ENCODE measurements at regions not wholly inside any gene's neighbourhood (a gene's known extent, or its start where the extent isn't known, plus 50 kb on each side); places are given as distances from the start of the nearest gene placed in this dataset.

DNA sequence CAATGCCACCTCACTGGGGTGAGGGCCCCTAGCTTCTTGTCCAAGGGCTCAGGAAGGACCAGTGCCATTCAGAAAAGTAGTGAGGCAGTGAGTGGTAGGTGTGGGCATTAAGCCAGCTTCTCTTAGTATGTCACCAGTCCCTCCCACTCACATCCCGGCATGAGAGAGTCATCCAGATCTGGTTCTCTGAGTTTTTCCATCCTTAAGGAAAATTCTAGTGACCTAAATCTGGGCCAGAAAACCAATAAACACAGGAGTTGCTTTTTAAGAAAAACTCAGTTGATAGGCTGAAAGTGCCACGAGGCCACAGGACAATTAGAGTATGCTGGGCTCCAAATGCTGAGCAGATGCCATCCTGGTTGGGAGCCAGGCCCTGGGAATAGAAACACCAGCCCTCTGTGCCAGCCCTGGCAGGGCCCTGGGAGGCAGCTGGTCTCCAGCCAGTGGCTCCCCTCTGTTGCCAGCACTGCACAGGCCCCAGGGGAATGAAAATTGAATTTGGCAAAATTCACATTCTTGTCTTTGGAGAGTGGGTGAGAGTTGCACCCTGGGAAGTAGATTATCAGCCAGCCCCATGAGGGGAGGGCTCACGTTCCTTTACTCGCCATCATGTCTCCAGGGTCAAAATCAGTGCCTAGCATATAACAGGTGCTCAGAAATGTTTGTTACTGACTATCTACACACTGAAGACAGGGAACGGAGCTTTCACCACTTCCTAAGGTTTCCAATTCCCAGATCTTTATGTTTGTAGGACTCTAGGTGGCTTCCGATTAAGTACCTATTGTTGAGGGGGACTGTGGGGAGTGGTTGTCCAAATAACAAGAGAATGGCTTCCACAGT is 52.8 kb downstream of the FAM43A start:
- peak; percentile 60 for DNase-seq

DNA sequence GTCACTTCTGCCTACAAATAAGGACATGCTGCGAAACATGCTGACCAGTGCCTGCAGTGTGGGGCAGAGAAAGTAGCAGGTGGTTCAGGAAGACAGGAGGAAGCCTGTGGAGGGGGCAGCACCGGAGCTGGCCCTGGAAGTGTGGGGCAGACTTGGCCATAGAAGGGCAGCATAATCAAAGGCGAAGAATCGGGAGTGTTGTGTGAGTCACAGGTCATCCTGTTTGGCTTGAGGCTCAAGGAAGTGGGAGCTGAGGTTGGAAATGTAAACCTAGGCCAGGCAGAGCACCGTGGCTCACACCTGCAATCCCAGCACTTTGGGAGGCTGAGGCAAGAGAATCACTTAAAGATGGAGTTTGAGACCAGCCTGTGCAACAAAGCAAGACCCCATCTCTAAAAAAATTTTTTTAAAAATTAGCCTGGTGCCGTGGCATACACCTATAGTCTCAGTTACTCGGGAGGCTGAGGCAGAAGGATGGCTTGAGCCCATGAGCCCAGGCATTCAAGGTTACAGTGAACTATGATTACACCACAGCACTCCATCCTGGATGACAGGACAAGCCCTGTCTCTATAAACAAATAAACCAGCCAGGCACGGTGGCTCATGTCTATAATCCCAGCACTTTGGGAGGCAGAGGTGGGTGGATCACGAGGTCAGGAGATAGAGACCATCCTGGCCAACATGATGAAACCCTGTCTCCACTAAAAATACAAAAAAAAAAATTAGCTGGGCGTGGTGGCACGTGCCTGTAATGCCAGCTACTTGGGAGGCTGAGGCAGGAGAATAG is 54.0 kb downstream of the FAM43A start:
- DNase-seq, result no peak

GRCh38 chr3:194740859-194741491 is 55.3 kb downstream of the FAM43A start:
- peak; percentile 71 for DNase-seq

- no peak for DNase-seq
Measured at GRCh38 chr3:194741916-194742315, 56.2 kb downstream of the FAM43A start.

- no peak for DNase-seq
Measured at GRCh38 chr3:194744826-194745225, 59.1 kb downstream of the FAM43A start.

DNA sequence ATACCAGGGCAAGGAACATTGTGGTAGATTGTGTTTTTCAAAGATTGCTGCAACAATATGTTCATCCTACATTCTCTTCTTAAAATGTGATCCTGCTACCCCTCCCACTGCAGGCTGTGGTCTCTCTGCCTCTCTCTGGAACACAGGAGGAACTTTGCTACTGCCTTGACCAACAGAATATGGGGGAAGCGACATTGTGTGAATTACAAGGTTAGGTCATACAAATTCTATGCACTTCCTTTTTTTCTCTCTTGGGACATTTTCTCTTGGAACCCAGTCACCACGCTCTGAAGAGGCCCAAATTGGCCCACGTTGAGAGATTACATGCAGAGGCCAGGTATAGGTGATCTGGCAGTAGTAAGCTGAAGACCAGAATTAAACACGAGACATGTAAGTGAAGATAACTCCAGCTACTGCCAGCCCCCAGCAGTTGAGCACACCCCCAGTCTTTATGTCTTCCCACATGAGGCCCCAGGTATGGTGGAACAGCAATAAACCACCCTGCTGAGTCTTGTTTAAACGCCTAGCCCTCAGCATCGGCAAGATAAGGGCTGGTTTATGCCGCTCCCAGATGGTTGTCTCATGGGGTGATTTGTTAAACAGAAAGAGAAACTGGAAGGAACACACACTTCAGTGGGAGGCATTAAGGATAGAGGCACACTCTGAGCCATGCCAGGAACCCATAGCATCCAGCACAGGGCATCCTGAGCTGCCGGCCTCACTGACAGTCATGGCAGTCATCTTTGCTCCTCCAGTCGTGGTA is 59.9 kb downstream of the FAM43A start:
- no peak for DNase-seq

- no peak for DNase-seq
Measured at GRCh38 chr3:194748225-194748624, 62.5 kb downstream of the FAM43A start.

DNA sequence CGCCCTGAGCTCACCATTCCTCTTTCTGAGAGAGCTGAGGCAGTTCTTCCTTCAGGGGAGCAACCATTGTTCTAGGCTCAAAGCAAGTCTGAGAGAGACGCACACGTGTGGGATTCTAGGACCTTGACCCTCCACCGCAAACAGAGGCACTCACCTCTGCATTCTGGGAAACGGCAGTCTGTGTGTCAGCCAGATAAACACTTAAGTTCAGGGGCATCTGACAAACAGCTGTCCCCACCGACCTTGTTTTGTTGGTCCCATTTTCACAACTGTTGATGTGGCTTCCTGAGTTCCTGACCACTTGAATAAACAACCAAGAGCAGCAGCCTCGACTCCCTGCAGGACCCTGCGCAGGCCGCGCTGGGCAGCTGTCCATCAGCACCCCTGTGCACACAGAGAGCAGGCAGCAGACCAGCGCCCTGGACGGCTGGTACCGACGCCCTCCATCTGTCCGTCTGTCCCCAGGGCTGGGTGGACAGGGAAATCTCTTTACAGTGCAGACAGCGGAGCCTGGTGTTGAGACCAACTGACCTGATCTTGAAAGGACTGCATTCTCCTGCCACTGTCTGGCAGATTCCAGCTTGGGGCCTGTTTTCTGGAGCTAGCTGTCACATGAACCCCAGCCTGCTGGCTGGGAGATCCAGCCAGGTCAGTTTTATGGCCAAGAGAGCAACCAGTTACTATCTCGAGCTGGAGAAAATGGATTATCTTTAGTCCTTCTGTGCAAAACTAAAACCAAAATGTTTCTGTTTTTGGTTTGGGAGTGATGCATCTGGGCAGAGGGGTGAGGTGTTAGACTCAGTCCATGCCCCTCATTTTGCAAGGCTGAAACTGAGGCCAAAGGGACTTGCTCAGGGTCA is 64.2 kb downstream of the FAM43A start:
- DNase-seq, result no peak

- DNase-seq, result no peak
Measured at GRCh38 chr3:194750491-194750828, 64.8 kb downstream of the FAM43A start.

- no peak for DNase-seq
Measured at GRCh38 chr3:194755671-194756459, 70.2 kb downstream of the FAM43A start.

DNA sequence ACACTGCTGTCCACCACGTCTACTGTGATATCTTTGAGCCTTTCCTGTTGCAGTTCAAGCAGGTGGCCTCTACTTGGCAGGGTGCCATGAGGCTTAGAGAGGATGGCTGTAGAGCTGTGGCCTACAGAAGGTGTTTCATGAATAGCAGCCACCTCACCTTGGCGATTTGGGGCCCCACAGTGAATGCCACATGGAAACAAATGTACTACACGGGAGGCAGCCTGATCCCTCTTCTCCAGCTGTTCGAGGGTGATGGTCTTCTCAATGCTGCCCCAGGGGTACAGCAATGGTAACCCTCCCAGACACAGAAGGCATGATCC is 70.7 kb downstream of the FAM43A start:
- DNase-seq, result no peak

- no peak for DNase-seq
Measured at GRCh38 chr3:194756791-194757325, 71.2 kb downstream of the FAM43A start.

DNA sequence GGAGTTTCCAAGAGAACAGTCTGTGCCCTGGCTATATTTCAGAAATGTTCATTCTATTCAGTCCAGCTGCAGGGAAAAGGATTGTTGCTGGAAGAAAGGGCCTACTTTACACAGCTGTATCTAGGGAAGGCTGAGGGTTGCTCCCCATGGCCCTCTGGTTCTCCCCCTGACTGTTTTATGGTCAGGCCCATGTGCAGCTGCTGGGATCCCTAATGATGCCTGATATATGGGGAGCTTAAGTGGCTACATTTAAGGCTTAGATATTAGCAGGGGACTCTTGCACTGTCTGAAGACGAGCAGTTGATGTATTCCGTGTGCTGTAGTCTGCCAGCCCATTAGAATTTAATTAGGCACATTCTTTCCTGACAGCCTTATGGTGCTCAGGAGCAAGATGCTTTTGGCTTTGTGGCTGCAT is 72.0 kb downstream of the FAM43A start:
- no peak for DNase-seq

- no peak for DNase-seq
Measured at GRCh38 chr3:194758716-194759115, 73.0 kb downstream of the FAM43A start.

GRCh38 chr3:194760494-194761137 is 74.9 kb downstream of the FAM43A start:
- no peak for DNase-seq

GRCh38 chr3:194761384-194761783 is 75.7 kb downstream of the FAM43A start:
- DNase-seq, result no peak

GRCh38 chr3:194766845-194767244 is 81.2 kb downstream of the FAM43A start:
- DNase-seq, result no peak

DNA sequence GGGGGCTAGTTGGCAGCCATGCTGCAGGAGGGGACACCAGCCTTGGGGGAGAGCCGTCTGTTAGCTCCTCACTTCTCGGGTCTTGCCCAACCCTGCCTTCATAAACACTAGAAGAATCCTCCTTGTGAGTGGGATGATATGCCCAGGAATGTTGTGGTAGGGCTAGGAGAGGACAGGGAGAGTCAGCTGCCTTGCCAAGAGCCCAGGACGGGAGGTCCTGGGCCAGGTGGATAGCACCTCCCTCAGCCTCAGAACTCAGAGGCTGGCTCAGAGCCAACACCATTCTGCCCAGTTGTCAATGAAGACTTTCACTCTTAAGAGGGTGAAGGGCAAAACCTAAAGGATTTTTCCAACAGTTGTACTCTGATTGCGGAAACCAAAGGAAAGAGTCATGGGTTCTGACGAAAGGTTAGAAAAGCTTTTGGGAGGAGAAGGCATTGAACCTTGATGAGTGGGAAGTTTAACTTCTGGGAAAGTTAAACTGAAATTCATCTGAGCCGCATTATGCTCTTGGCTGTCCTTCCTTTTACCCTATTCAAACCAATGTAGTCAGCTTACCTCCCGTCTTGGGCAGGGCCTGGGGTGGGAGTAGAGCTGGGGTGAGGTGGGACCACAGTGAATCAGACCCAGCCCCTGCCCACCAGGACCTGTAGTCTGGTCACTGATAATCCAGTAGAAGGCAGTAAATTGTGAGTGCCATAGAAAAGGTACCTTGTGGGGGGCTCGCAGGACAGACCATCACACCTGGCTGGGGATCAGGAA is 81.9 kb downstream of the FAM43A start:
- no peak for DNase-seq

DNA sequence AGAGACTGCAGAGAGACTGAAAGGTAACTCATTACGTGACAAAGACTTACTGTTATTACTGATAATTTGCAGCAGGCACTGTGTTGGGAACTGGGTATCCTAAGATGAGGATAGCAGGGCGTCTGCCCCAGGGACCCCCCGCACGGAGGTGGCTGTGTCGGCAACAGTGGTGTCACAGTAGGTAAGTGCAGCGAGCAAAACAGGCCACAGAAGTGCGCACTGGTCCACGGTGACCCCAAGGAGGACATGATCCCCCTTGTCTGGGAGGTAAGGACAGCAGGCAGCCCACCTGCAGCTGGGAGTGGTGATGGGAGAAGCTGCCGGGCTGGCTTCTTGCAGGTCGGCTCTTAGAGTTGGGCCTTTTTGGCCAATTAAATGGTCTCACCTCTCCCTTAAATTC is 82.9 kb downstream of the FAM43A start:
- DNase-seq, result no peak

Measured in fibroblast of skin of back (primary cell).